HG02678 (cell line): ENCODE measurements at regions not wholly inside any gene's neighbourhood (a gene's known extent, or its start where the extent isn't known, plus 50 kb on each side); places are given as distances from the start of the nearest gene placed in this dataset.
"Not testable (repeated sequence)": the region's sequence is repeated elsewhere in the genome, so short reads cannot be mapped to it uniquely, and the experiment has no call there.

Experiments used
- ATAC-seq: cut with Tn5 transposase; IDR thresholded peaks from one replicate; pipeline ENCODE4 v1.9.1; 2021; ENCODE audit warnings: mild to moderate bottlenecking, moderate library complexity; ENCODE audit not compliant: unreplicated experiment

GRCh38 chr6:145132709-145133108 lies 602.6 kb downstream of the EPM2A start:
- ATAC-seq = no peak

GRCh38 chr6:145135702-145136101 lies 599.6 kb downstream of the EPM2A start:
- ATAC-seq = no peak

GRCh38 chr6:145137425-145137824 lies 597.9 kb downstream of the EPM2A start:
- ATAC-seq = no peak

GRCh38 chr6:145138469-145139139 lies 596.7 kb downstream of the EPM2A start:
- ATAC-seq = no peak

- no peak for ATAC-seq
Observed at GRCh38 chr6:145139140-145139850, 596.0 kb downstream of the EPM2A start.

GRCh38 chr6:145139895-145140294 lies 595.4 kb downstream of the EPM2A start:
- ATAC-seq = no peak

GRCh38 chr6:145141572-145141971 lies 593.7 kb downstream of the EPM2A start:
- ATAC-seq = no peak

GRCh38 chr6:145142958-145143357 lies 592.4 kb downstream of the EPM2A start:
- ATAC-seq = no peak

- no peak for ATAC-seq
Observed at GRCh38 chr6:145143379-145143778, 591.9 kb downstream of the EPM2A start.

- no peak for ATAC-seq
Observed at GRCh38 chr6:145147559-145147958, 587.8 kb downstream of the EPM2A start.

GRCh38 chr6:145147981-145148749 lies 587.2 kb downstream of the EPM2A start:
- no peak for ATAC-seq

GRCh38 chr6:145148776-145149175 lies 586.5 kb downstream of the EPM2A start:
- no peak for ATAC-seq

- ATAC-seq = no peak
Observed at GRCh38 chr6:145151624-145152023, 583.7 kb downstream of the EPM2A start.

- ATAC-seq = no peak
Observed at GRCh38 chr6:145153495-145153894, 581.8 kb downstream of the EPM2A start.

GRCh38 chr6:145155411-145155810 lies 579.9 kb downstream of the EPM2A start:
- no peak for ATAC-seq

GRCh38 chr6:145155873-145156782 lies 579.2 kb downstream of the EPM2A start:
- ATAC-seq = no peak

- not testable (repeated sequence) for ATAC-seq
Observed at GRCh38 chr6:145158636-145159035, 576.7 kb downstream of the EPM2A start.

- ATAC-seq = no peak
Observed at GRCh38 chr6:145159921-145160320, 575.4 kb downstream of the EPM2A start.

- no peak for ATAC-seq
Observed at GRCh38 chr6:145161501-145161900, 573.8 kb downstream of the EPM2A start.

- no peak for ATAC-seq
Observed at GRCh38 chr6:145169726-145170224, 565.5 kb downstream of the EPM2A start.

GRCh38 chr6:145175470-145175869 lies 559.9 kb downstream of the EPM2A start:
- no peak for ATAC-seq
